ENCODE measurements at regions not wholly inside any gene's neighbourhood (a gene's known extent, or its start where the extent isn't known, plus 50 kb on each side); places are given as distances from the start of the nearest gene placed in this dataset.

GRCh38 chr9:31023847-31024246, 1360.6 kb upstream of the ACO1 start:
- BruUV-seq (replicated peaks), result no TSS peak
- no peaks in the 10 kb centered on the region for H3K36me3 ChIP-seq (ENCODE audit: low read depth)
- intact Hi-C loops (cut with micrococcal nuclease; ENCODE audit: unreplicated experiment), result no loop called here
- TF ChIP-seq EZH2 (IDR thresholded peaks at IDR 0.05; ENCODE audit: low read depth) (no peak), CTCF (conservative IDR thresholded peaks at IDR 0.05) (no peak)
- H3K27me3 ChIP-seq (ENCODE audit: insufficient read depth, low read depth), result no peaks in the 10 kb centered on the region
- no peaks in the 10 kb centered on the region for H3F3A ChIP-seq (ENCODE audit: insufficient read depth, low read depth)
- H2AFZ ChIP-seq, result no peak overlapping the region
- POLR2A ChIA-PET (ENCODE audit: unreplicated experiment), result no interaction called here
- DNase-seq, result no peak
- H4K20me1 ChIP-seq (ENCODE audit: insufficient read depth), result no peaks in the 10 kb centered on the region
- H3K9me2 ChIP-seq (ENCODE audit: insufficient read depth), result no peaks in the 10 kb centered on the region
- no peak overlapping the region for H3K4me2 ChIP-seq
- CTCF ChIA-PET, result no interaction called here
- no peaks in the 10 kb centered on the region for H3K79me2 ChIP-seq (ENCODE audit: low read depth)
- no peak overlapping the region for H3K27ac ChIP-seq
- no peak overlapping the region for H3K4me3 ChIP-seq
- no peaks in the 10 kb centered on the region for H3K9me3 ChIP-seq (ENCODE audit: insufficient read depth, low read depth)
- H3K4me1 ChIP-seq (replicated peaks; ENCODE audit: insufficient read depth), result no peaks in the 10 kb centered on the region

- no peak overlapping the region for H3K4me2 ChIP-seq
- ChIA-PET CTCF (no interaction called here), POLR2A (ENCODE audit: unreplicated experiment) (no interaction called here)
- H3K36me3 ChIP-seq (ENCODE audit: low read depth), result no peaks in the 10 kb centered on the region
- intact Hi-C loops (cut with micrococcal nuclease; ENCODE audit: unreplicated experiment), result no loop called here
- no peaks in the 10 kb centered on the region for H3K27me3 ChIP-seq (ENCODE audit: insufficient read depth, low read depth)
- no peaks in the 10 kb centered on the region for H3K79me2 ChIP-seq (ENCODE audit: low read depth)
- no peak overlapping the region for H2AFZ ChIP-seq
- no peak overlapping the region for H3K27ac ChIP-seq
- H3K4me3 ChIP-seq, result no peak overlapping the region
- H3K9me3 ChIP-seq (ENCODE audit: insufficient read depth, low read depth), result no peaks in the 10 kb centered on the region
- no TSS peak for BruUV-seq (replicated peaks)
- no peaks in the 10 kb centered on the region for H3F3A ChIP-seq (ENCODE audit: insufficient read depth, low read depth)
- no peaks in the 10 kb centered on the region for H3K9me2 ChIP-seq (ENCODE audit: insufficient read depth)
- TF ChIP-seq EZH2 (IDR thresholded peaks at IDR 0.05; ENCODE audit: low read depth), result no peak
- TF ChIP-seq CTCF (conservative IDR thresholded peaks at IDR 0.05), result no peak
- H3K4me1 ChIP-seq (replicated peaks; ENCODE audit: insufficient read depth), result no peaks in the 10 kb centered on the region
- no peaks in the 10 kb centered on the region for H4K20me1 ChIP-seq (ENCODE audit: insufficient read depth)
- DNase-seq, result no peak
Measured at GRCh38 chr9:31027678-31028077, 1356.8 kb upstream of the ACO1 start.

GRCh38 chr9:31028137-31028536, 1356.3 kb upstream of the ACO1 start:
- TF ChIP-seq EZH2 (IDR thresholded peaks at IDR 0.05; ENCODE audit: low read depth), result no peak
- TF ChIP-seq CTCF (conservative IDR thresholded peaks at IDR 0.05), result no peak
- no peaks in the 10 kb centered on the region for H3K4me1 ChIP-seq (replicated peaks; ENCODE audit: insufficient read depth)
- H3F3A ChIP-seq (ENCODE audit: insufficient read depth, low read depth), result no peaks in the 10 kb centered on the region
- no peaks in the 10 kb centered on the region for H3K36me3 ChIP-seq (ENCODE audit: low read depth)
- no peaks in the 10 kb centered on the region for H3K79me2 ChIP-seq (ENCODE audit: low read depth)
- no peaks in the 10 kb centered on the region for H3K27me3 ChIP-seq (ENCODE audit: insufficient read depth, low read depth)
- CTCF ChIA-PET, result no interaction called here
- no peak overlapping the region for H2AFZ ChIP-seq
- H3K4me3 ChIP-seq, result no peak overlapping the region
- H3K9me3 ChIP-seq (ENCODE audit: insufficient read depth, low read depth), result no peaks in the 10 kb centered on the region
- BruUV-seq (replicated peaks), result no TSS peak
- no peak overlapping the region for H3K27ac ChIP-seq
- H4K20me1 ChIP-seq (ENCODE audit: insufficient read depth), result no peaks in the 10 kb centered on the region
- POLR2A ChIA-PET (ENCODE audit: unreplicated experiment), result no interaction called here
- no peak overlapping the region for H3K4me2 ChIP-seq
- no peak for DNase-seq
- intact Hi-C loops (cut with micrococcal nuclease; ENCODE audit: unreplicated experiment), result no loop called here
- H3K9me2 ChIP-seq (ENCODE audit: insufficient read depth), result no peaks in the 10 kb centered on the region

Data from PC-9 (cell line).